Smooth muscle cell of the brain vasculature (primary cell): ENCODE measurements at regions not wholly inside any gene's neighbourhood (a gene's known extent, or its start where the extent isn't known, plus 50 kb on each side); places are given as distances from the start of the nearest gene placed in this dataset.

Experiments
- DNase-seq: peaks from one replicate; pipeline ENCODE4 v3.0.0-alpha.2; 2012; ENCODE audit warnings: low read depth, low spot score

- DNase-seq, result no peak
Measured at GRCh38 chr5:115409094-115409493, 112.6 kb upstream of the CCDC112 start.

DNA sequence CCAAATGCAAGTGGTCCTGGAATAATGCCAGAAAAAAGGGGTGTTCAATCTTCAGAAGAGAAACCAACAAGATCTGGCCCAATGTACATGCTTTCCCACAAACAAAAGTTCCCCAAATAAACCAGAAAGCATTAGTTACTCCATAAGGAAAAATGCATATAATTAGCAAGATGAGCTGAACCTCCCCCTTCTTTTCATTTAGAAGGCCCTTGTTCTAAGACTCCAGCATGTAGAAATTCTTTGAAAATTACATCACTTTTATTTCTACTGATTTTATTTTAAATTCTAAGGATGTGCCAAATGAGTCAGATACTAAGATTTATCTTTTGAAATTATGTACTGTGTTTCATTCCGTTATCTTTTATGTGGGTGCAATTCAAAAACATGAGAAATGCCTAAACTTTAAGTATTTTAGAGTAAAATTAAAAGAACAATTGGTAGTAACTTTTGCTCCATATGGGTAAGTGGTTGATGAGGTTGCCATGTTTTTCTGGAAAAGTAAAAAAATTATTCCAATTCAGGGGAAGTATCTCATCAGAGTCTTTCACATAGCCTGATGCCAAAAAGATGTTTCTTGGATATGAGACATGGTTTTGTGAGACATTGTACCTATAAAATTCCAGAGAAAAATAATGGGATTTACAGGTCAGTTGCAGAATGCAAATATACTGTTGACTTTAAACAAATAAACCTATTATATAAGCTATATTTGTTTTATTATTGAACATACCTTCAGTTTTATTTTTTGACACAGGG is 106.5 kb upstream of the CCDC112 start:
- no peak for DNase-seq

DNA sequence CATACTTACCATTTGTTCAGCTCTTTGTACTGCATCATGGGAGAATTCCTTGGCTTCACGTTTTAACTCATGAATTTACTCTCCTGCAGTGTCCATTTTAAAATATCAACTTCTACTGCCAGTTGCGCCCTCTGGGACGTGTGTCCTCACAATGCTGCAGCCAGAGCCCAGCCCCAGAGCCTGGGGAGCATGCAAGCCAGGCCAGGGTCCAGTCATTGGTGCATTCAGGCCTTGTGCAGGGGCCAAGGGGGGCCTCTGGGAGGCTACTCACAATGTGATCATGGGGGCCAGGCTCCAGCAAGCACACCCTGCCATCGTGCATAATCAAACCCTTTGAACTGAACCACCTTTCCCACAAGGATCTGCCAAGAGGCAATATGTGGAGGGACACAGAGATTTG is 105.6 kb upstream of the CCDC112 start:
- no peak for DNase-seq

- no peak for DNase-seq
Measured at GRCh38 chr5:115398719-115399118, 102.3 kb upstream of the CCDC112 start.

GRCh38 chr5:115396688-115397087 is 100.2 kb upstream of the CCDC112 start:
- DNase-seq, result no peak

GRCh38 chr5:115396081-115396480 is 99.6 kb upstream of the CCDC112 start:
- DNase-seq, result no peak

- DNase-seq, result no peak
Measured at GRCh38 chr5:115394531-115394930, 98.1 kb upstream of the CCDC112 start.

GRCh38 chr5:115393239-115393638 is 96.8 kb upstream of the CCDC112 start:
- DNase-seq, result no peak

DNA sequence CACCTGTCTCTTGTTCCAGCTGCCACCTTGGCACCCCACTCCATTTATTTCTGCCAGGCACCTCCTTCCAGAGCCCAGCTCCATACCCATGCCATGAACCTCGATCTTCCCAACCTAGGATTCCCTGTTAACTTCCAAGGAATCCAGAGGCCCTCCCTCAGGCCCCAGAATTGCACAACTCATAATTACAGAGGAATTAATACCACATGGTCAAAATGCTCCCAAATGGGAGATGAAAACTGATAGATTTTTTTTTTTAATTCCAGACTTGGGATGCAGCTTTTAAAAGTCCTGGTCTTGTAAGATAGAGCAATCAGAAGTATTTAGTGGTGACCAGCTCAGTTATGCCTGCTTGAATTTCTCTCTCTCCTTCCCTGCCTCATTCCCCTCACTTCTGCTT is 96.2 kb upstream of the CCDC112 start:
- DNase-seq, result no peak

DNA sequence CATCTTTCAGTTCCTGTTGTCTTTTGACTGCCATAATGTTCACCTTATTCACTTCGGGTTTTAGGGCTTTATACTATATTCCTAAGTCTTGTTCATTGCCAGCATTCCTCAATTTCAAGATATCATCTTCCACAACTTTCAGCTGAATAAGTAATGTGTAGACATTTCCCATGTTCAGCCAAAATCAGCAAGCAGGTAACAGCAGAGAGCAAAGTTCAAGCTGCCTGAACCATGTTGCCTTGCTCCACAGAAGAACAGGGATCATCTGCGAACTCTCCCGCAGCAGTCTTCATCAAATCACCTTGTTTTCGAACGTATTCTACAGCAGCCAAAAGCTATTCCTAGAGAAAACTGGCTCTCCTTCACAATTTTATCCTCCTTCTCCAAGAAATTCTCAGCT is 95.3 kb upstream of the CCDC112 start:
- no peak for DNase-seq

GRCh38 chr5:115389799-115390382 is 93.4 kb upstream of the CCDC112 start:
- no peak for DNase-seq

GRCh38 chr5:115389034-115389798 is 92.8 kb upstream of the CCDC112 start:
- DNase-seq, result no peak

- DNase-seq, result no peak
Measured at GRCh38 chr5:115388240-115388639, 91.8 kb upstream of the CCDC112 start.

GRCh38 chr5:115387816-115388215 is 91.4 kb upstream of the CCDC112 start:
- no peak for DNase-seq

- DNase-seq, result no peak
Measured at GRCh38 chr5:115386657-115387056, 90.2 kb upstream of the CCDC112 start.

DNA sequence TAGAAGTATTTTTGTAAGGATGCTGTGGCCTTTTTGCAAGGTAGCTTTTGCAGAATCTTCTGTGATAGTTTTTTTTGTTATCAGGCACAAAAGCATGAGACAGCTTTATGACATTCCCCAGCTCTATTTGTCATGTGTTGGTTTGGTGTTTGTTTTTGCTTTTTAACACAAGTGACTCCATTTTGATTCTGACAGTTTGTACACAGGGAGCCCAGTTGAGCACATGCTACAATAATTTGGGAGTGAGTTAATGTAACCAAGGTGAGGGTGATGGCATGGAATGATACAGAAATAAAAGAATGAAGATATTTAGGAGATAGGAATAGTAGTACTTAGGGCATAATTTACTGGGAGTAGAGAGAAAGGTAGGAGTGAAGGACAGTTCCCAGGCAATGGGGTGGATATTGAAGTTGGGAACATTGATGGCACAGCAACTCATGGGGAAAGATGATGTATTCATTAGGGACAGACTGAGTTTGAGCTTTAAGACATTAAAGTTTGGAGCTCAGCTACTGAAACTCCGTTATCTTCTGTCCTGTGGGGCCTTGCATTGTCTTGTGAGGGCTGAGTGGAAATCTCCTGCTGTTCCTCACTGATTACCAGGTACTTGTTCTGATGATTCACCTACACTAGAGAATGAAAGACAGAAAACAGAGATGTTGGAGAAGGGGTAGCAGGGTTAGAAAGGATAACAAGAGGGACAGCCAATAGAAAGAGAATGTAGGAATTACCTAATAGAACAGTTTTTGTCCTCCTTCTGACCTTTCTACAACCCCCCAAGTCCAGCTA is 88.3 kb upstream of the CCDC112 start:
- no peak for DNase-seq

DNA sequence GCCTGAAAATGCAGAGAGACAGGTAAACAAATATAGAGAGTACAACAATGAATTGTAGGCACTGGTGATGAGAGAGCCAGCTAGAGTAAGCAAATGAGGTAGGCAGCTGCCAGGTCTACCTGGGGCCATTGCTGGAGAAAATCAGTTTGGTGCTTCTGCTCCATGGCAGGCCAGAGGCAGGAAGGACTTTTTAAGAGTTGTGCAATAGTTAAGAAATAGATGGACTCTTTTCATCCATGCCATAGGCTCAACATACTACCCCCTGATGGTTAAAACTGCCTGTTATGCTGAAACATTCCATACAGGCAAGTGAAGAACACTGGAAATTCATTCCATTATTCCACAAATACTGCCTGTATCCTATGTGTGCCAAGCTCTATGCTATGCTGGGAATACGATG is 86.5 kb upstream of the CCDC112 start:
- no peak for DNase-seq

DNA sequence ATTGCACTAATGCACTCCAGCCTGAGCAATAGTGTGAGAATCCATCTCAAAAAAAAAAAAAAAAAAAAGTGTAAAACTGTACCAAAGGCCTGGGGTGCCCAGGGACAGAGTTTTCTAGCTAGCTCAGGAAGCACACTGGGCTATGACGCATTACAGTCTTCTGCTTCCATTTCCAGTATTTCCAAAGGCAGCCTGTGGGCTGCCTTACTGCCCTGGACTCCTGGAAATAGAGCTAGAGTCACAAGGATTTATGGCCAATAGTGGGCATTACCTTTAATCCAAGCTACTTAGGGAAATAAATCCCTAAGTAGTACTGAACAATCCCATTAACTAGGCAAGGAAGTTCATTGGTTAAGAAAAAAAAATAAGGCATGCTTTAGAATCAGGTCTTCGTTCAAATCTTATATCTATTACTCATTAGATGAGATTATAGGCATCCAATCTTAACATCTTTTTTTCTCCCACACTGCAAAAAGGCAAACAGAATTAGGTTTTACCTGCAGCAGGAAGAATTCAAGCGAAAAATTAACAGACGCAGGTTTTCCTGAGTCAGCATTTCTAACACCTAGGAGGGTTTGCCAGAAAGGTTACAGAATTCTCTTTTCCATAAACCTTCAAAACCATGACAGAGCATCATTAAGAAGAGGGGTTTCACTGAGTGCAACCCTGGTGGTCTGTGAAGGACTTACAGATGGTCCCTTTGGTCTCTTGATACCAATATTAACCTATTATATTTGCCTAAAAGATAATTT is 85.6 kb upstream of the CCDC112 start:
- DNase-seq, result no peak

DNA sequence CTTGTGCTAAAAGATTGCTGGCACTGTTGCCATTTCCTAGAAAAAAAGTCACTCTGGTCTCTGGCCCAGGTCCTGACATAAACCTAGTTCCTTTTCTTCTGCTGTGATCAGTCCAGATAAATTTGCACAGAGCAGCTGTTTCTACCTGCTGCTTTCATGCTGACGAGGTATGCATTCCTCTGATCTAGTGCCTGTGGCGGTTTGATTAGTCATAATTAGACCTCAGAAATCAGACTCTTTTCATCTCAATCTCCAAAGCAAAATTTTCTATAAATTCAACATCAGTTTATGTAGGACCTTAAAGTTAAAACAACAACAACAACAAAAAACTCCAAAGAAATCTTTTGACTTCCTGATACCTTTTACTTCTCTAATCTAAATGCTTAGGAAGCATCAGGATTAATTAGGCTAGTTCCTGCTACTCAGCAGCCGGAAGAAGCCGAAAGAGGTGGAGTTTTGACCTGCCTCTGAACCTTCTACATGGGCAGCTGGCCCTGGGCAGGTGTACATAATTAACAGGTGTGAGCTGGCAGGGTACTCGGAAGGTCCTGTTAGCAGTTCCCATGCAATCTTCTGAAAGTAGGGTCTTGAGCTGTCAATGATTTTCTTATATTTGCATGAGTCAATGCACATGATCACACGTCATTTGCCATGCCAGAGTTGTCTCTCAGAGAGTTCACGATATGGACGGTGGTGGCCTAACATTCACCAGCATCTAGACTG is 83.3 kb upstream of the CCDC112 start:
- DNase-seq, result no peak

- no peak for DNase-seq
Measured at GRCh38 chr5:115378754-115379153, 82.3 kb upstream of the CCDC112 start.
